GM19328 (cell line): ENCODE measurements at regions not wholly inside any gene's neighbourhood (a gene's known extent, or its start where the extent isn't known, plus 50 kb on each side); places are given as distances from the start of the nearest gene placed in this dataset.

Source experiments
- ATAC-seq: cut with Tn5 transposase; IDR thresholded peaks from one replicate; pipeline ENCODE4 v1.9.1; 2021; ENCODE audit warnings: mild to moderate bottlenecking, moderate library complexity; ENCODE audit not compliant: unreplicated experiment

GRCh38 chr18:78803104-78803503, 176.5 kb upstream of the SALL3 start:
- no peak for ATAC-seq

GRCh38 chr18:78804206-78805030, 175.2 kb upstream of the SALL3 start:
- ATAC-seq = no peak

GRCh38 chr18:78805840-78806239, 173.8 kb upstream of the SALL3 start:
- ATAC-seq = no peak

DNA sequence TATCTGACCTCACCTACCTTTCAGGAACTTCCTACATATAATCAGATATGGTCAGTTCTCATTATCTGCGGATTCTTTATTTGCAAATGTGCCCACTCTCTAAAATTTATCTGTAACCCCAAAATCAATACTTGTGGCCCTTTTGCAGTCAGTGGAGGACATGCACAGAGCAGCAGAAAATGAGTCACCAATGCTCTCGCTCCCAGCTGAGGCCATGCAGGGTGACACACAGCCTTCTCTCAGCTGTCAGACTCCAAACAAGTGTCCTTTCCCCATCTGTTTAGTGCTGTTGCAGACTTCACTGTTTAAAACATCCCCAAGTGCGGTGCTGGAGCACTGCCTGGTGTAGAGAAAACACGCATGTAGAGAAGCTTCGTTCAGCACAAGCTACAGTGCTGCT, 171.9 kb upstream of the SALL3 start:
- no peak for ATAC-seq

DNA sequence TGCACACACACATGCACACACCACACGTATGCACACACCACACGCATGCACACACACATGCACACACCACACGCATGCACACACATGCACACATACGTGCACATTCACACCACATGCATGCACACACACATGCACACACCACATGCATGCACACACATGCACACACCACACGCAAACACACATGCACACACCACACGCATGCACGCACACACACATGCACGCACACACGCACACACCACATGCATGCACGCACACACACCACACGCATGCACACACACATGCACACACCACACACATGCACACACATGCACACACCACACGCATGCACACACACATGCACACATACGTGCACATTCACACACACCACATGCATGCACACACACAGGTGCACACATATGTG, 169.8 kb upstream of the SALL3 start:
- no peak for ATAC-seq

DNA sequence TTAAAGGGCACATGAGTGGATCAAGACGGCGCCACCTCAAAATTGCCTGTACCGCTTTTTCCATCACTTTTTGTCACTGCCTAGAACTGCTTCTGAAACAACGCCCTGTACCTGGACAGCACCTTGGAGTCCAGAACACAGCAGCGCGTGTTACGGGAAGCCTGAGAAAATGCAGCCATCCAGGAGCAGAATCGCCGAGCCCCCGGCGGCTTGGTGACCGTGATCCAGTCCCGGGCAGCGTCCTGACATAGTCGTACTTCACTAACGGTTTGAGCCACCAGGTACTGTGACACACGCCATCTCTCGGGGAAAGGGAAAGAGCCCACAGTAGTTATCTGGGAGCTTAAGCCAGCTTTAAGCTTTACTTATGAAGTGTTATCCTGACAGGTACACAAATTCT, 168.9 kb upstream of the SALL3 start:
- ATAC-seq = no peak

GRCh38 chr18:78812067-78812466, 167.6 kb upstream of the SALL3 start:
- no peak for ATAC-seq

GRCh38 chr18:78813156-78813555, 166.5 kb upstream of the SALL3 start:
- no peak for ATAC-seq

DNA sequence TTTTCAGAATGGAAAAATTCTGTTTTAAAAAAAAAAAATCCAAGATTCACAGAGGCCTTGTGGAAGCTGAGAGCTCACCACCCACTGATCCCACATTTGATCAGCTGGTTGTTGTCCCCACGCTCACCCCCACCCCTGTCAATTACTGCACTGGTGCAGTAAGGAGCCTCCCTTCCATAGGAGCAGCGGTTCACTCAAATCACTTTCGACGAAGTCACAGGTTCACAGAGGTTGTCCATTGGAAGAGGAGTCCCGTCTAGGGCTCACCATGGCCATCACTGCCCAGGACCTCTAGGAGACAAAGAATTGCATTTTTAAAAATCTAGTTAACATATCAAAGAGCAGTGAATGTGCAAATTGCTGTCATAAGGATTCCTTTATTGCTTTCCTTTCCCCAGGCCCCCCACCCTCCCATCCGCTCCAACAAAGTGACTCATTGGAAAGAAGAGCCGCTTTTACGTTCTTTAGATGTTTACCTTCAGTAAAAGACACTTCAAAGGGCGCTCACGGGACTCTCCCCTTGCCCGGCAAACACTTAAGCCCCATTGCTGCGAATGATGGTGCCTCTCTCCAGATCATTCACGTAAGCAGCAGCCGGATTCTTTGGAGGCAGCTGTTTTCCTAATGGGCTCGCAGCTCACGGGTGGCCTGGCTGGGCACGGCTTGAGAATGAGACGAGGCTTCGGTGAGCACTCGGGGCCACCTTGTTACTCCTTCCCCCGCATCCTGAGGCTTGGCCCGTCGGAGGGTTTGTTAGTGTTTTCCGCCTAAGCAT, 165.5 kb upstream of the SALL3 start:
- no peak for ATAC-seq

GRCh38 chr18:78814766-78815165, 164.9 kb upstream of the SALL3 start:
- no peak for ATAC-seq

- no peak for ATAC-seq
These were observed 163.5 kb upstream of the SALL3 start for GRCh38 chr18:78816114-78816513.

DNA sequence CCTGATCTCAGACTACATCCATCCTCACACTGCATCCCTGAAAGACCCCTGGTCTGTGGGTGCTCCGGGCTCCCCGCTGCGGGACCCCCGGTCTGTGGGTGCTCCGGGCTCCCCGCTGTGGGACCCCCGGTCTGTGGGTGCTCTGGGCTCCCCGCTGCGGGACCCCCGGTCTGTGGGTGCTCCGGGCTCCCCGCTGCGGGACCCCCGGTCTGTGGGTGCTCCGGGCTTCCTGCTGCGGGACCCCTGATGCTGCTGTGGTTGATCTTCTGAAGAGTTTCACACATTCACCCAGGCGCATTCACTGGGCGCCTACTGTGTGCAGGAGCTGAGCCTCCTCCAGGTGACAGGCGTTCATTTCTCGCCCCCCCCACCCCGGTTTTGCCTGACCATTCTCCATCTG, 162.7 kb upstream of the SALL3 start:
- ATAC-seq = no peak

DNA sequence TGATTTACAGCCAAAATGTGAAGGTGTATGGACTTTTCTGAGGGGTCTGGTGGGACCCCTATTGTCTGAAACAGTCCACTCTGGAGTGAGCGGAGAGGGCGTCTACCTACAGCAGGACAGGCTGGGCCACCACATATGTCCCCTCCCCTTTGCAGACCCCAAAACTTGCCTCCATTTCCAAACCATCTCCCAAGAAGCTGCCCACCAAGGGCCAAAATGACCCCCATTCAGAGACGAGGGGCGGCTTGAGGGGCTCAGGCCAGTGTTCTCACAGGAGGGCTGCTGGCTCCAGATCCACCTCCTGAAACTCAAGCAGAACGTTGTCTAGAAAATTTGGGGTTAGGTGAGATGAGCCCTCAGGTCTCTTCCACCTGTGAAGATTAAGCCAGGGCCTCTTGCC, 161.1 kb upstream of the SALL3 start:
- ATAC-seq = no peak

DNA sequence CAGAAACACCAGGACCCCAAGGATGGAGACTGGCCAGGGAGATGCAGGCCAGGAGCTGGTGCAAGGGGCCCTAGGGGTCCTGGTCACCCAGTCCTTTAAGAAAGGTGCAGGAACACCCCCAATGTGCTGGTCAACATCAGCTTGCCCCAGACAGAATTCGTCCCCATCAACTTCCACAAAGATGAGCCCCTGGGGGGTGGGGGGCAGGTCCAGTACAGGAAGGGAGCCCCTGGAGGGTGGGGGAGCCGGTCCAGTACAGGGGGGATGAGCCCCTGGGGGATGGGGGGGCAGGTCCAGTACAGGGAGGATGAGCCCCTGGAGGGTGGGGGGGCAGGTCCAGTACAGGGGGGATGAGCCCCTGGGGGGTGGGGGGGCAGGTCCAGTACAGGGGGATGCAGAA, 160.7 kb upstream of the SALL3 start:
- no peak for ATAC-seq

- no peak for ATAC-seq
These were observed 159.3 kb upstream of the SALL3 start for GRCh38 chr18:78820161-78820834.

DNA sequence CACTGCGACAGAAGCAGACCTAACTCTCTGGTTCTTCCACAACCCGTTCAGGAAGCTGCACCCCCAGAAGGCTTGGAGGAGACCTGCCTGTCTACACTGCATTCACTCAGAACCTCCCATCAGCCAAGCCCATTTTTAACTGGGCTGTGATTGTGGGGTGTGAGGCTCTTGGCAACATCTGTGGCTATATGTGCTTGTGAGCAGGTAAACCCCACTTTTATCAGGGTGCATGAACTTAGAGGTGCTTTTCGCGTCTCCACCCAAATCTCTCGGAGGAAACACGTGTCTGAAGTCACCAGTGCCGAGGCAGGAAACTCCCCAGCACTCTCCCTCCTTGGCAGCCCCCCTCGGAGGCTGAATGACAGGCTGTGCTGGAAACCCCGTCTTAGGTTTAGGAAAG, 158.2 kb upstream of the SALL3 start:
- ATAC-seq = no peak

DNA sequence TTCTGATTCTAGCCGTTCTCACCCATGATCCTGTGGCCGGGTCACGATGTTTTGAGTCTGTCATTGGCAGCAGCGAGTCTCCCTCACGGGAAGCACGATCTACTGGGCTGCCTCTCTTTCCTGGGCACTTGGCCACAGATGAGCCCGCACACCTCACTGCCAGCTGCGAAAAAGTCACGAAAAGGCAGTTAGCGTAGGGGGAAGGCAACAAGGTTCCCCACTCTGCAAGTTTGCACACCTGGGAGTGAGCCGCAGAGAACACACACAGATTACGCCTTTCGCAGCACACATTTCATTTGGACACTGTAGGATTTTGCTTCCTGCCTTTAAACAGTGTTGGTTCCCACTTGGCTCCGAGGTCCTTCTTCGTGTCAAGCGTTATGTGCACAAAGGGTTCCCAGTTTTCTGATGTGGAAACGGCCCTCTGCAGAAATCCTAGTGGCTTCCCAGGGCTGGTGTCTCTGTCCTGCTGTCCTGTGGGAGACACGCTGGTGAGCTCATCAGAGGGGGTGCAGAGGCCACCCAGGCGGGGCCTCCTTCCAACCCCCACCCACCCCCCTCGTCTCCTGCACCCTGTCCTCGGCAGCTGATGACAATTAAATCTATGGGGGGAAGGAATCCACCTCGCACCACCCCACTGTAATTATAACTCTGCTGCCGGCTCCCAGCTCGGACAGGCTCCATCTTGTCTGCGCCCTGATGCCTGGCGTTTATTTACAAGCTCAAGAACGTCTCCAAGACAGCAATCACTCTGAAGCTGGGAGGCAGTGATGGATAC, 157.3 kb upstream of the SALL3 start:
- no peak for ATAC-seq

- no peak for ATAC-seq
These were observed 156.7 kb upstream of the SALL3 start for GRCh38 chr18:78822949-78823285.

GRCh38 chr18:78825168-78825567, 154.4 kb upstream of the SALL3 start:
- ATAC-seq = no peak

GRCh38 chr18:78826631-78827030, 153.0 kb upstream of the SALL3 start:
- no peak for ATAC-seq

- no peak for ATAC-seq
These were observed 152.5 kb upstream of the SALL3 start for GRCh38 chr18:78827141-78827540.
